ENCODE measurements at regions not wholly inside any gene's neighbourhood (a gene's known extent, or its start where the extent isn't known, plus 50 kb on each side); places are given as distances from the start of the nearest gene placed in this dataset.

DNA sequence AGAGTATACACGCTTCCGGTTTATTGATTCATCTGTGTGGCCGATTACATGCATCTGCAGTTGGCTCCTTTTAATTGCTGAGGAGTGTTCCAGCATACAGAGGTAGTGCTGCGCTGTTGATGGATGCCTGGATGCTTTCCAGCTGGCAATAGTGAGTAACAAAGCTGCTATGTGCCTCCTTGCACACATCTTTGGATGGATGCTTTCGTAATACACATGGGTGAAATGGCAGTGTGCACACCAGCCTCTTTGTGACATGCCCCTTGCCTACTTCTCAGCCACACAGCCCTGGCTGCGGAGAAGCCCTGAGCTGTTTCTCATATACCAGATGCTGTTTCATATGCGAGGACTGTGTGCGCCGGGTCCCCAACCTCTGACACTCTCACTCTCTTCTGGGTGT is 151.0 kb downstream of the GADD45G start:
- no peak for TF ChIP-seq ZNF274 (IDR thresholded peaks at IDR 0.05; ENCODE audit: low read depth, low read length)
- no peak for TF ChIP-seq YY1 (IDR thresholded peaks at IDR 0.05; ENCODE audit: insufficient read depth, insufficient read length)
- TF ChIP-seq SUZ12 (IDR thresholded peaks at IDR 0.05; ENCODE audit: extremely low read depth, insufficient read depth, insufficient read length): no peak
